ENCODE measurements at regions not wholly inside any gene's neighbourhood (a gene's known extent, or its start where the extent isn't known, plus 50 kb on each side); places are given as distances from the start of the nearest gene placed in this dataset.

DNA sequence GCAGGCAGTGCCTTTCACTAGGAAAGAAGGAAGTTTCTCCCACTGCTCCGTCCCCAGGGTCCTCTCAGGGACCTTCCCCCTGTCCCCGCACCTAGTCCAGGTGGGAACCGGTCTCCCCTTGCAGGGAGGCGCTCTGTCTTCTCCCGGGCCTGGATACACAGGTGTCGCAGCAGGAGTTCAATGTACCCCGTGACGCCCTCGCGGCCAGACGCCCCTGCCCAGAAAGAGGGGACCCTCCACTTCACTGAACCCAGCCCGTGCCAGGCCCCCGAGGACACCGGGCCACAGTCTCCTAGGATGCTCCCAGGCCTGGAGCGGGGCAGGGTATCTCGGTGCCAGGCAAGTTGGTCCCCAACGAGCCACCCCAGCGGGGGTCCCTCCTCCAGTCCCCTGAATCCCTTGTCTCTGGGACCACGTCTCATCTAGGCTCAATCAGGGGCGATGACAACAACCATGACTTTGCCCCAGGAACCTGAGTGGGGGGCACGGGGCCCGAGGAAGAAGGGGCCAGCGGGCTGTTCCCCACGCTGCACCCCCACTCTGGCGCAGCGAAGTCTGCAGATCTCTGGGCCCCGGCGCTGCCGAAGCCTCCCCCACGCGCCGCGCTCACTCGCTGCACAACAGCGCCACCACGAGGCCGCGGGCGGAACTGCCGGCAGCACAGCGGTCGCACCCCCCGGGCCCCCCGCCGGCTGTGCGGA lies 103.0 kb downstream of the EDN3 start:
- peak; percentile 72 for DNase-seq (ENCODE audit: low read depth)
- TF ChIP-seq, protein P1, sequence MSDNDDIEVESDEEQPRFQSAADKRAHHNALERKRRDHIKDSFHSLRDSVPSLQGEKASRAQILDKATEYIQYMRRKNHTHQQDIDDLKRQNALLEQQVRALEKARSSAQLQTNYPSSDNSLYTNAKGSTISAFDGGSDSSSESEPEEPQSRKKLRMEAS (IDR thresholded peaks at IDR 0.05; ENCODE audit: low read depth, low read length) = peak; percentile 60; the same call in 1 of the 2 replicates
- no peak for TF ChIP-seq POLR2A (IDR thresholded peaks at IDR 0.05; ENCODE audit: extremely low read depth, insufficient read length)
- TF ChIP-seq MYC (IDR thresholded peaks at IDR 0.05; ENCODE audit: low read depth, low read length) = peak; percentile 54
- TF ChIP-seq, protein P2, sequence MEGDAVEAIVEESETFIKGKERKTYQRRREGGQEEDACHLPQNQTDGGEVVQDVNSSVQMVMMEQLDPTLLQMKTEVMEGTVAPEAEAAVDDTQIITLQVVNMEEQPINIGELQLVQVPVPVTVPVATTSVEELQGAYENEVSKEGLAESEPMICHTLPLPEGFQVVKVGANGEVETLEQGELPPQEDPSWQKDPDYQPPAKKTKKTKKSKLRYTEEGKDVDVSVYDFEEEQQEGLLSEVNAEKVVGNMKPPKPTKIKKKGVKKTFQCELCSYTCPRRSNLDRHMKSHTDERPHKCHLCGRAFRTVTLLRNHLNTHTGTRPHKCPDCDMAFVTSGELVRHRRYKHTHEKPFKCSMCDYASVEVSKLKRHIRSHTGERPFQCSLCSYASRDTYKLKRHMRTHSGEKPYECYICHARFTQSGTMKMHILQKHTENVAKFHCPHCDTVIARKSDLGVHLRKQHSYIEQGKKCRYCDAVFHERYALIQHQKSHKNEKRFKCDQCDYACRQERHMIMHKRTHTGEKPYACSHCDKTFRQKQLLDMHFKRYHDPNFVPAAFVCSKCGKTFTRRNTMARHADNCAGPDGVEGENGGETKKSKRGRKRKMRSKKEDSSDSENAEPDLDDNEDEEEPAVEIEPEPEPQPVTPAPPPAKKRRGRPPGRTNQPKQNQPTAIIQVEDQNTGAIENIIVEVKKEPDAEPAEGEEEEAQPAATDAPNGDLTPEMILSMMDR (IDR thresholded peaks at IDR 0.05; ENCODE audit: low read depth, low read length) = peak; percentile 93
- no peak overlapping the region for H3K4me3 ChIP-seq (ENCODE audit: low read depth, low read length)

DNA sequence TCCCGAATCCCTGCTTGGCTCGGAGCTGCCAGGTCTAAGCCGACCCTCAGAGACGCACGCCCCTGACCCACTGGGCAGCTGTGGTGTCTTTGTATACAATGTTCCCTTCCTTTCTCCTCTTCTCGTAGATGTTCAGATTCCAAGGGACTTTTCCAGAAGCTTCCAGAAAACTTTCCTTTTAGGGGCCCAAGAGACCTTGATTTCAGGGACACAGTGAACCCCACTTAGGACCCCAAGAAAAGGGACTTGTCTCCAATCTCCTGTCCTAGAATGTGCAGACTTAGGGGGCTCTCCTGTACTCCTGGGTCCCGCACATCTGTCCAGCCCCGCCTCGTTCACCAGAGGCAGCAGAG lies 103.5 kb downstream of the EDN3 start:
- DNase-seq (ENCODE audit: low read depth) = no peak
- TF ChIP-seq, protein P1 (IDR thresholded peaks at IDR 0.05; ENCODE audit: low read depth, low read length) = no peak
- TF ChIP-seq POLR2A (IDR thresholded peaks at IDR 0.05; ENCODE audit: extremely low read depth, insufficient read length) (no peak), MYC (IDR thresholded peaks at IDR 0.05; ENCODE audit: low read depth, low read length) (no peak)
- TF ChIP-seq, protein P2 (IDR thresholded peaks at IDR 0.05; ENCODE audit: low read depth, low read length) = no peak
- no peak overlapping the region for H3K4me3 ChIP-seq (ENCODE audit: low read depth, low read length)

DNA sequence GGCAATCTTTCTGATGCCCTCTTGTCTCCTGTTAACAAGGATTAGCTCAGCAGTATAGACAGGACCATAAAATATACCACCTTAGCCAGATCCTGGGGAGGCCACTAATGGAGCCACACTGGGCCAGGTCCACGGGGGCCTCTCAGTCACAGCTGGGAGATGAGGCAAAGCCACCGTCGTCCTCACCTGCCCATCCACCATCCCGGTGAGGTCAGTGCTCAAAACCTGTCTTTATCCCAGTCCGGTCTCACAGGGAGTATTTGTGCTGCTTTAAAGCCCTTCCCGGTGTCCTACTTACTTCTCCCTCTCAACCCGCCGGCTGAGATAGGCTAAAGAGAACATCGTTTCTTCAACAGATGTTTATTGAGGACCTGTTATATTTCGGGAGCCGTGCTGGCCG lies 104.3 kb downstream of the EDN3 start:
- DNase-seq (ENCODE audit: low read depth) = no peak
- TF ChIP-seq MYC (IDR thresholded peaks at IDR 0.05; ENCODE audit: low read depth, low read length) = no peak
- TF ChIP-seq, protein P2 (IDR thresholded peaks at IDR 0.05; ENCODE audit: low read depth, low read length) = no peak
- no peak for TF ChIP-seq POLR2A (IDR thresholded peaks at IDR 0.05; ENCODE audit: extremely low read depth, insufficient read length)
- TF ChIP-seq, protein P1 (IDR thresholded peaks at IDR 0.05; ENCODE audit: low read depth, low read length) = no peak
- H3K4me3 ChIP-seq (ENCODE audit: low read depth, low read length) = no peak overlapping the region

DNA sequence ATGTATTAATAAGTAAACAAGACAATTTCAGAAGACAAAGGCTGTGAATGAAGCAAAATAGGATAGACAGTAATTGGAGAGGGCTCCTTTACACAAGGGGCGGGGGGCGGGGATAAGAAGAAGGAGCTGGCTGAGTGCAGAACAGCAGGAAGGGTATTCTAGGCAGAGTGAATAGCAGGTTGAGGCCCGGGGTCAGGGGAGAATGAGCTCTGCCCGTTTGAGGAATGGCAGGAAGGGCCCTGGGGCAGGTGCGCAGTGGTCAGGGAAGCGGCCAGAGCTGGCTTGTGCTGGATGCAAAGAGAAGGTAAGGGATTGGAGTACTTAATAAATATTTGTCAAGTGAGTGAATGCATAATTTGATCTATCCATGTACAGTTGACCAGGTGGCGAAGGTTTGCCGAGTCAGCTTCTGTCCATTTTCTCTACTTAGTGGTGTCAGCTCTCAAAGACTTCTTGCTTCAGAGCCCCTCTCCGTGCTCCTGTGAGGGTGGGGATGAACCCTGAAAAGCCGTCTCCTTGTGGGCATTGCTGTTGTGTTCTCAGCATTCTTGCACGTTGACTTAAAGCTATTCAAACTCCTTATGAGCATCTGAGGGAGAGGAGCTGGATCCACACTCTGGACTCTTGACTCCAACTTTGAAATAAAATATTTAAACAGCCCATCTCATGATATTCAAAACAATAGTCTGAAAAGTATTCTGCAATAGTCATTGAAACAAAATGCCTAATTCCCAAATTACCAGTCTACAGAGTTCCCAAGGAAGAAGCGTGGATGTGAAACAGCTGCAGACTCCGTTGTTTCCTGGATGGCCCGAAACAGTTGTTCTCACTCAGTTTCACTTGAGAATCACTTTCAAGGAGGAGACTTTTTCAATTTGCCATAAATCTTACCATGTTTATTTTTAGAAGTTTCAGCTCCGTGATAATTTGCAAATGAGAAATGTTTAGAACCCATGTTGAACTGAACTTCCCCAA lies 105.1 kb downstream of the EDN3 start:
- TF ChIP-seq, protein P1 (IDR thresholded peaks at IDR 0.05; ENCODE audit: low read depth, low read length) = no peak
- no peak for TF ChIP-seq MYC (IDR thresholded peaks at IDR 0.05; ENCODE audit: low read depth, low read length)
- TF ChIP-seq POLR2A (IDR thresholded peaks at IDR 0.05; ENCODE audit: extremely low read depth, insufficient read length) = no peak
- TF ChIP-seq, protein P2 (IDR thresholded peaks at IDR 0.05; ENCODE audit: low read depth, low read length) = no peak
- no peak for DNase-seq (ENCODE audit: low read depth)
- H3K4me3 ChIP-seq (ENCODE audit: low read depth, low read length) = no peak overlapping the region

DNA sequence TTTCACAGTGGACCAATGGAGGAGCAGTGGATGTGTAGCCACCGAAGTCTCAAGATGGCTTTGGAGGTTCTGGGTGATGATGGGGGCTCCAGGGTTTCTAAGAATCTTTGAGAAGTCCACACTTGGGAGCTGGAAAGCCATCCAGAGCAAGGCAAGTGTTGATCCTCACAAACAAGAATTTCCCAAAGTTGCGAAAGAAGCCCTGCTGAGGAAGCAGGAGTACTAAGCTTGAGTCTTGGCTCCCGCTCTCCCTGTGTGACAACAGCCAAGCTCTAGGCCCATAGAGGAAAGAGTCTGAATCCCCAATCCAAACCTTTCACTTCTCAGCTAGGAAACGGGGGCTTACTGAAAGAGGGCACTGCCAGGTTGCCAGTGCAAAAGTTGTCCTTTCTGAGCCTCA lies 106.0 kb downstream of the EDN3 start:
- no peak overlapping the region for H3K4me3 ChIP-seq (ENCODE audit: low read depth, low read length)
- DNase-seq (ENCODE audit: low read depth) = no peak
- TF ChIP-seq, protein P2 (IDR thresholded peaks at IDR 0.05; ENCODE audit: low read depth, low read length) = no peak
- TF ChIP-seq, protein P1 (IDR thresholded peaks at IDR 0.05; ENCODE audit: low read depth, low read length) = no peak
- TF ChIP-seq POLR2A (IDR thresholded peaks at IDR 0.05; ENCODE audit: extremely low read depth, insufficient read length) = no peak
- no peak for TF ChIP-seq MYC (IDR thresholded peaks at IDR 0.05; ENCODE audit: low read depth, low read length)

Data from NB4 (cell line).